BLaER1 (cell line): ENCODE measurements at regions not wholly inside any gene's neighbourhood (a gene's known extent, or its start where the extent isn't known, plus 50 kb on each side); places are given as distances from the start of the nearest gene placed in this dataset.

Experiments used
- H3K27ac ChIP-seq: shearing (Covaris generic); formaldehyde crosslinking; 2 replicates; pipeline ENCODE4 v1.8.1; 2022
- H3K27me3 ChIP-seq: shearing (Covaris generic); formaldehyde crosslinking; 2 replicates; pipeline ENCODE4 v1.8.1; 2022
- H3K36me3 ChIP-seq: shearing (Covaris generic); formaldehyde crosslinking; 2 replicates; pipeline ENCODE4 v1.8.1; 2022
- H3K4me1 ChIP-seq: shearing (Covaris generic); formaldehyde crosslinking; 2 replicates; pipeline ENCODE4 v1.8.1; 2022
- H3K4me2 ChIP-seq: shearing (Covaris generic); formaldehyde crosslinking; 2 replicates; pipeline ENCODE4 v1.8.1; 2022
- H3K4me3 ChIP-seq: shearing (Covaris generic); formaldehyde crosslinking; 2 replicates; pipeline ENCODE4 v1.8.1; 2022
- H3K9ac ChIP-seq: shearing (Covaris generic); formaldehyde crosslinking; 2 replicates; pipeline ENCODE4 v1.8.1; 2022
- H3K9me3 ChIP-seq: shearing (Covaris generic); formaldehyde crosslinking; 2 replicates; pipeline ENCODE4 v1.8.1; 2022
- H4K20me1 ChIP-seq: shearing (Covaris generic); formaldehyde crosslinking; 2 replicates; pipeline ENCODE4 v1.8.1; 2022
- Cebpa-rat ChIP-seq: shearing (Covaris generic); IDR thresholded peaks from 2 replicates; pipeline ENCODE4 v1.8.1; 2022

DNA sequence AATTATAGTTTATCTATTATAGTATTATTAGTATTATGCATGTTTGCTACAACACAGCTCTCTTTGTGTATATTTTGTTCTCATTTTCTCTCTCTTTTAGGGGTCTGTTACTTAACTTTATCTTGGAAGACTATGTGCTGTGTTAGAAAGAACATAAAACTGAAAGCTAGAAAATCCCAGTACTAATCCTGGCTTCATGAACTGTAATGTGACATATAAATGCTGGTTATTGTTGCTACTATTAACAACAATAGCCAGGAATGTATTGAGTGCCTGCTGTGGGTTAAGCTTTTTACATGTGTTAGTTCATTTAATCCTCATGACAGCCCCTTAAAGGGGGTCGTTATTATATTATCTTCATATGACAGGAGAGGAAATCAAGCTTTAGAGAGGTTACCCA is 170.0 kb upstream of the DTNBP1 start:
- Histone ChIP-seq H3K4me2 (no peak overlapping the region), H3K27me3 (no peaks in the 10 kb centered on the region), H3K4me1 (peaks cover 6% of the 10 kb centered on the region; the same call in 1 of the 2 replicates), H3K9ac (no peak overlapping the region), H3K36me3 (no peaks in the 10 kb centered on the region), H3K9me3 (no peaks in the 10 kb centered on the region), H4K20me1 (no peaks in the 10 kb centered on the region), H3K27ac (no peak overlapping the region), H3K4me3 (no peak overlapping the region)
- no peak for TF ChIP-seq Cebpa-rat

DNA sequence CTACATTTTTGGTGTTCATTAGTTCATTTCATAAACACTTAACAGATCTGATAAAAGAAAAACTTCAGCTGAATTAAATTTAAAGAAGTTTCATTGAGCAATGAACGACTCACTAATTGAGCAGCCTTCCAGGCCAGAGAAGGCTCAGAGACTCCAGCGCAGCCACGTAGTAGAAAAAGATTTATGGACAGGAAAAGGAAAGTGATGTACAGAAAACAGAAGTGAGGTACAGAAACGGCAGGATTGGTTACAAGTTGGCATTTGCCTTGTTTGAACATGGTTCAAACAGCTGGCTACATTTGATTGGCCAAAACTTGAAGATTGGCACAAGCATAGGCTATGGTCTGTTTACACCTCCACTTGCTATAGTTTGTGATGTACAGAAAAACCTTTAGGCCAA is 166.3 kb upstream of the DTNBP1 start:
- Histone ChIP-seq H3K27ac (no peak overlapping the region), H3K9ac (no peak overlapping the region), H3K4me2 (no peak overlapping the region), H3K36me3 (no peaks in the 10 kb centered on the region), H3K9me3 (no peaks in the 10 kb centered on the region), H3K4me3 (no peak overlapping the region), H3K27me3 (no peaks in the 10 kb centered on the region), H4K20me1 (no peaks in the 10 kb centered on the region), H3K4me1 (peaks cover 6% of the 10 kb centered on the region; the same call in 1 of the 2 replicates)
- TF ChIP-seq Cebpa-rat: no peak

DNA sequence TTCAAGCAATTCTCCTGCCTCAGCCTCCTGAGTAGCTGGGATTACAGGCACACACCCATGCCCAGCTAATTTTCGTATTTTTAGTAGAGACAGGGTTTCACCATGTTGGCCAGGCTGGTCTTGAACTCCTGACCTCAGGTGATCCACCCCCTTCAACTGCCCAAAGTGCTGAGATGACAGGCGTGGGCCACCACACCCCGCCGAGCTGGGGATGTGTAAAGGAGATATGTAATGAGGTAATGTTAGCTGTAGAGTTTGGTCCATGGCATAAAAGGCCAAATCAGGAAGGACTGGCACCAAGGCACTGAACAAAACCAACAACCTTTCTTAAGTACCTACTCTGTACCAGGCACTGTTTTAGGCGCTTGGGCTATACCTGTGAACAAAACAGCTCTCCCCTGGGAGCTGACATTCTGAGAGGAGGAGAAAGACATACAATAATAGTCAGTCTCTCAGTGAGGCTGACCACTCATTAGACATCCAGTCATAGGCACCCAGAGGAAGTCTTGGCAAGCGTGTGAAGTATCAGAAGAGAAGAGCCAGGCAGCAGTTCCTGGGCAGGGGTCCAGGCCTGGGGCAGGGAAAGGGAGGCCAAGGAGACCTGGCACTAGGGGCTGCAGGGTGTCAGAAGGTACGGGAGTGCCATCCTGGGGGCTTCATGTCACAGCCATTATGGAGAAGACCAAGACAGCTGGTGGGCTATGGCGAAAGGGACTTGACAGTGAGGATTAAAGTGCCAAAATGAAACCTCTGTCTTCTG is 164.8 kb upstream of the DTNBP1 start:
- H3K4me2 ChIP-seq: no peak overlapping the region
- H3K27me3 ChIP-seq: no peaks in the 10 kb centered on the region
- no peak overlapping the region for H3K9ac ChIP-seq
- H3K9me3 ChIP-seq: no peaks in the 10 kb centered on the region
- H3K36me3 ChIP-seq: no peaks in the 10 kb centered on the region
- H3K4me3 ChIP-seq: no peak overlapping the region
- H3K27ac ChIP-seq: no peak overlapping the region
- H4K20me1 ChIP-seq: no peaks in the 10 kb centered on the region
- TF ChIP-seq Cebpa-rat: no peak
- peaks cover 6% of the 10 kb centered on the region; the same call in 1 of the 2 replicates for H3K4me1 ChIP-seq

DNA sequence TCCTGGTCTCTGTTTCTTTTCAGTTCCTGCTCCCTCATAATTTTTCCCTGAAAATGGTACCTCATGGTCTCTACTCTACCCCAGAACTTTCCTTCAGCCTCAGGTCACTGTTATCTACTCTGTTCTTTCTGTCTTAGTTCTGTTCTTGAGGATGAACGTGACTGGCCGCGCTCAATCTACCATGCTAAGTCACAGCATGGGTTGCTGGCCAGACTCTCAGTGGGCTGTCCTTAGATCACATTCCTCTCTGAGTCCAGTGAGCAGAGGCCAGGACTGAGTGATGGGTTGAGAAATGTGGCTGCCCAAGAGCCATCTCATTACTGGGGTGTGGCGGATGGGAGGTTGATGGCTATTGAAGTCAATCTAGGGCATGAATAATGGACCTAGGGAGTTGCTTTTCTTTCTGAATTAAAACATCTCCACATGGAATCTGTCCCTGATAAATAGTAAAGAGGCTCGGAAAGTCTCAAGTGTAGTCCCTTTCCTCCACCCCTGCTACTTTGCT is 164.0 kb upstream of the DTNBP1 start:
- H3K4me1 ChIP-seq: peaks cover 4% of the 10 kb centered on the region; the same call in 1 of the 2 replicates
- TF ChIP-seq Cebpa-rat: no peak
- no peak overlapping the region for H3K4me2 ChIP-seq
- H3K4me3 ChIP-seq: no peak overlapping the region
- H3K36me3 ChIP-seq: no peaks in the 10 kb centered on the region
- H4K20me1 ChIP-seq: no peaks in the 10 kb centered on the region
- H3K27ac ChIP-seq: no peak overlapping the region
- no peaks in the 10 kb centered on the region for H3K9me3 ChIP-seq
- H3K9ac ChIP-seq: no peak overlapping the region
- no peaks in the 10 kb centered on the region for H3K27me3 ChIP-seq

DNA sequence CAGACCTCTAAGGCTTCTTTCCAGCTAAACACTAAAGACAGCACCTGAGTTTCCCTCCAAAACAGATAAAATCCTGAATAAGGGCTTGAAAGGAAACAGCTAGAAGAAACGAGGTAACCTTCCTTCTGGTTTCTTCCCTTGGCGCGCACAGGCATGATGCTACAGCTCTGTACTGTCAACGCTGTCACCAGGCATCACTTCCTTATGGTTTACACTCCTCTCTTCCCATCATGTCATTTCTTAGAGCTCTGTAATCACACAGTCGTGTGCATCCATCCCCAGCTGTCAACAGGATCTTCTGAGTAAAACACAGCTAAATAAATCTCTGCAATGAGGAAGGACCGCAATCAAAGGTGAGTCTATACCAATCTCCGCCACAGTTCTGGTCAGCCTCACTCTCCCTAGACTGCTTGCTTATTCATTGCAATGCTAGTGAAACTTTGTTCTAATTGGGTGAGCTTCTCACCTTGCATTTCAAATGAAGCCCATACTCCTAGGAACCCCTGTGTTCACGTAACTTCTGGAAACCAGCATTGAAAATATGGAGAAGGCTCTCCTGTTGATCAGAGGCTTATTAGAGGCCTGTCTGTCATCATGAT is 162.6 kb upstream of the DTNBP1 start:
- Histone ChIP-seq H3K27me3 (no peaks in the 10 kb centered on the region), H3K9me3 (no peaks in the 10 kb centered on the region)

DNA sequence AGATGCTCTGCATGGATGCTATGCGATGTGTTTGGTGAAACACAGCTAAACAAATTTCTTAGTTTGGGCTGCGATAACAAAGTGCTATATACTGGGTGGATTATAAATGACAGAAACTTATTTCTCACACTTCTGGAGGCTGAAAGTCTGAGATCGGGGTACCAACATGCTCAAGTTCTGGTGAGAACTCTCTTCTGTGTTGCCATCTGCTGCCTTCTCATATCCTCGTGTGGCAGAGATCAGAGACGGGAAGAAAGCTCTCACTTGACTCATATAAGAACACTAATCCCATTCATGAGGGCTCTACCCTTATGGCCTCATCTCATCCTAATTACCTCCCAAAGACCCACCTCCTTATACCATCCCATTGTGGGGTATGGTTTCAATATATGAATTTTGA is 162.0 kb upstream of the DTNBP1 start:
- H4K20me1 ChIP-seq: no peaks in the 10 kb centered on the region
- no peak overlapping the region for H3K27ac ChIP-seq
- H3K9me3 ChIP-seq: no peaks in the 10 kb centered on the region
- no peak overlapping the region for H3K4me3 ChIP-seq
- H3K4me1 ChIP-seq: no peaks in the 10 kb centered on the region
- no peaks in the 10 kb centered on the region for H3K27me3 ChIP-seq
- H3K36me3 ChIP-seq: no peaks in the 10 kb centered on the region
- no peak overlapping the region for H3K9ac ChIP-seq
- no peak overlapping the region for H3K4me2 ChIP-seq
- no peak for TF ChIP-seq Cebpa-rat

More for the DNA sequence above, 162.6 kb upstream of the DTNBP1 start:
- Histone ChIP-seq H3K4me2 (no peak overlapping the region), H3K27ac (no peak overlapping the region), H3K9ac (no peak overlapping the region), H3K4me3 (no peak overlapping the region), H4K20me1 (no peaks in the 10 kb centered on the region), H3K4me1 (no peaks in the 10 kb centered on the region), H3K36me3 (no peaks in the 10 kb centered on the region)
- TF ChIP-seq Cebpa-rat: no peak

DNA sequence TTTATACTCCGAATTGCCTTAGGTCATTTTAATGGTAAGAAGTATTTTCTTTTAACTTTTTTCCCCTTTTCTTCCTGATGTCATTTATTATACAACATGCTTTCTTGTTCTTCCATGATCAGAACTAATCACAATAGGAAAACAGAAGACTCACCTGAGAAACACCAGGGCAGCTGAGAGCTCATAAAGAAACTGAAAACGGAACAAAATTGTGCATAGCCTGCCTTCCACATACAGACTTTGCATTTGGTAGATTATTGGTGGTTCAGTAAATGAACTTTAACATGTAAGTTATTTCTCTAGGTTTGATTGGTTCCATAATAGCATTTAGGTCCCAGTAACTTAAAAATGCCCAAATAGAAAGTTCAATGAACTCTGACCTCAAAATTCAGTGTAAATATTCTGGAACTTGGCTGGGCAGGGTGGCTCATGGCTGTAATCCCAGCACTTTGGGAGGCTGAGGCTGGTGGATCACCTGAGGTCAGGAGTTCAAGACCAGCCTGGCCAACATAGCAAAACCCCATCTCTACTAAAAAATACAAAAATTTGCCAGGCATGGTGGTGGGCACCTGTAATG is 161.1 kb upstream of the DTNBP1 start:
- Histone ChIP-seq H3K4me1 (no peaks in the 10 kb centered on the region), H3K9ac (no peak overlapping the region), H3K4me2 (no peak overlapping the region), H3K9me3 (no peaks in the 10 kb centered on the region), H3K4me3 (no peak overlapping the region), H3K36me3 (no peaks in the 10 kb centered on the region), H3K27ac (no peak overlapping the region), H4K20me1 (no peaks in the 10 kb centered on the region), H3K27me3 (no peaks in the 10 kb centered on the region)
- no peak for TF ChIP-seq Cebpa-rat

DNA sequence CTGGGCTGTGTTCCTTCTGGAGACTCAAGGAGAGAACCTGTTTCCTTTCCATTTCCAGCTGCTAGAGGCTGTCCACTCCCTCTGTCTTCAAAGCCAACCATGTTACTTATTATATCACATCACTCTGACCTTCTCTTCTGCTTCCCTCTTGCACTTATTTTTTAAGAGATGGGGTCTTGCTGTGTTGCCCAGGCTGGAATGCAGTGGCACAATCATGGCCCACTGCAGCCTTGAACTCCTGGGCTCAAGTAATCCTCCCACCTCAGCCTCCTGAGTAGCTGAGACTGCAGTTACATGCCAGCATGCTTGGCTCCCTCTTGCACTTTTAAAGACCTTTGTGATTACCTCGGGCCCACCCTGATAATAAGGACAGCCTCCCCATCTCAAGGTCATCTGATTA is 160.0 kb upstream of the DTNBP1 start:
- Histone ChIP-seq H3K27me3 (no peaks in the 10 kb centered on the region), H3K27ac (no peak overlapping the region), H3K4me2 (no peak overlapping the region), H3K9ac (no peak overlapping the region), H3K9me3 (no peaks in the 10 kb centered on the region), H4K20me1 (no peaks in the 10 kb centered on the region), H3K4me3 (no peak overlapping the region), H3K36me3 (no peaks in the 10 kb centered on the region), H3K4me1 (no peaks in the 10 kb centered on the region)
- no peak for TF ChIP-seq Cebpa-rat

DNA sequence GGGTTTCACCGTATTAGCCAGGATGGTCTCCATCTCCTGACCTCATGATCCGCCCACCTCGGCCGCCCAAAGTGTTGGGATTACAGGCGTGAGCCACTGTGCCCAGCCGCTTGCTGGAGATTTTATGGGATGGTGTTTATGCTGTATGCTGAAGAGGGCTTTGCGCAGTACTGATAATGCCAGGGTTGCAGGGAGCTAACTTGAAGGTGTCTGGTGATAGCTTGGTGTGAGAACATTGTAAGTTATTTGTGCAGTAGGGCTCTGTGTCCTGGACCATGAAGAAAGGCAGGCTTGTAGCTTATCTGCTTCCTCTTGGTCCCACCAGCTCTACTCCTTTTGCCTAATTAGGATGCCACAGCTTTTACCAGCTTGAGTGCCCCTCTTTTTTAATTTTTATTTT is 157.0 kb upstream of the DTNBP1 start:
- H3K4me1 ChIP-seq: no peaks in the 10 kb centered on the region
- no peak for TF ChIP-seq Cebpa-rat
- H3K4me3 ChIP-seq: no peak overlapping the region
- no peaks in the 10 kb centered on the region for H3K36me3 ChIP-seq
- H3K27me3 ChIP-seq: no peaks in the 10 kb centered on the region
- H3K4me2 ChIP-seq: no peak overlapping the region
- H3K27ac ChIP-seq: no peak overlapping the region
- no peaks in the 10 kb centered on the region for H4K20me1 ChIP-seq
- H3K9me3 ChIP-seq: no peaks in the 10 kb centered on the region
- no peak overlapping the region for H3K9ac ChIP-seq

DNA sequence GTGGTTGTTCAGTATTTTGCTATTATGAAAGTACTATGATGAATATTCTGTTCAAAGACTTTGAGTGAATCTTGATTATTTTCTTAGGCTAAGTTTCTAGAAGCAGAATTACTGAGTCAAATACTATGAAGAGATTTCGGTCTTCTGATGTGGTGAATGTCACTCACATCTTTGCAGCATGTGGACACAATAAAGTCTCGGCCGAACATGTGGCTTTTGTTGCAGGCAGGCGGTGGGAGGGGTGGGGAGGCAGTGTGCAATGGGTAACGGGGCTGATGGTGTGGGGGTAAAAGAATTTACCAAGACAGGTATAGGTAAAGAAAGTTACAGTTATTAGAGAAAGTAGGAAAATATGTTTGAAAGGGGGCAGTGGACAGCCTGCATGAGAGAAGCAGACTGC is 156.4 kb upstream of the DTNBP1 start:
- Histone ChIP-seq H3K4me3 (no peak overlapping the region), H3K36me3 (no peaks in the 10 kb centered on the region), H3K4me1 (no peaks in the 10 kb centered on the region), H3K27ac (no peak overlapping the region), H3K4me2 (no peak overlapping the region), H4K20me1 (no peaks in the 10 kb centered on the region), H3K9ac (no peak overlapping the region), H3K27me3 (no peaks in the 10 kb centered on the region), H3K9me3 (no peaks in the 10 kb centered on the region)
- no peak for TF ChIP-seq Cebpa-rat
